Gastroesophageal sphincter (tissue), 4 donors: ENCODE measurements at regions not wholly inside any gene's neighbourhood (a gene's known extent, or its start where the extent isn't known, plus 50 kb on each side); places are given as distances from the start of the nearest gene placed in this dataset.

Experiments used
- ATAC-seq: fragments of 150-250 bp; one replicate; pipeline ENCODE4 v1.9.1; 2016; ENCODE audit warnings: mild to moderate bottlenecking, moderate library complexity
- H3K27ac ChIP-seq, 4 donors: fragments of 200-600 bp; sonication (generic) in 3 of 4; 1 replicate in 3 of 4; 2 replicates in 1 of 4; pipeline ENCODE4 v1.5.1; 2016 to 2019
- H3K27me3 ChIP-seq: fragments of 200-600 bp; sonication (generic); one replicate; pipeline ENCODE4 v1.5.1; 2019
- H3K36me3 ChIP-seq, 2 donors: fragments of 200-600 bp; sonication (generic); one replicate each; pipeline ENCODE4 v1.5.1; 2019; ENCODE audit warnings: control low read depth in 1 of 2
- H3K4me1 ChIP-seq, 3 donors: fragments of 200-600 bp; sonication (generic); 1 replicate in 2 of 3; 2 replicates in 1 of 3; pipeline ENCODE4 v1.5.1; 2016 to 2019; ENCODE audit warnings: control low read depth in 2 of 3
- H3K4me3 ChIP-seq, 2 donors: fragments of 200-600 bp; sonication (generic); one replicate each; pipeline ENCODE4 v1.5.1; 2019; ENCODE audit warnings: mild to moderate bottlenecking in 1 of 2, moderate library complexity in 1 of 2
- H3K9me3 ChIP-seq, 3 donors: fragments of 200-600 bp; sonication (generic); one replicate each; pipeline ENCODE4 v1.5.1; 2017 to 2019; ENCODE audit warnings: control low read depth in 2 of 3
- EP300 ChIP-seq: sonication (generic); formaldehyde crosslinking; IDR thresholded peaks from one replicate; pipeline ENCODE4 v1.6.1; 2017; ENCODE audit warnings: antibody characterized with exemption, mild to moderate bottlenecking
- POLR2A ChIP-seq, 2 donors: fragments of 450-650 bp; IDR thresholded peaks; one replicate each; pipeline ENCODE4 v1.6.1; 2017; ENCODE audit warnings: antibody characterized with exemption in 2 of 2, mild to moderate bottlenecking in 2 of 2, moderate library complexity in 1 of 2
- POLR2AphosphoS5 ChIP-seq: sonication (generic); formaldehyde crosslinking; IDR thresholded peaks from one replicate; pipeline ENCODE4 v1.6.1; 2017; ENCODE audit warnings: antibody characterized with exemption
- WGBS, 2 donors: methylation state at CpG; one replicate each; pipeline ENCODE4 v1.1.5; 2018; ENCODE audit warnings: low coverage in 1 of 2; 5-methylcytosine and 5-hydroxymethylcytosine counted together
- TF ChIP-seq, protein P1 (sequence below), 4 experiments: fragments of 200-600 bp in 2 of 4; fragments of 450-650 bp in 2 of 4; sonication (generic) in 1 of 4; IDR thresholded peaks; one replicate each; pipeline ENCODE4 v1.5.1; 2017 to 2019; ENCODE audit warnings: antibody characterized with exemption in 4 of 4, mild to moderate bottlenecking in 2 of 4, moderate library complexity in 2 of 4

DNA sequence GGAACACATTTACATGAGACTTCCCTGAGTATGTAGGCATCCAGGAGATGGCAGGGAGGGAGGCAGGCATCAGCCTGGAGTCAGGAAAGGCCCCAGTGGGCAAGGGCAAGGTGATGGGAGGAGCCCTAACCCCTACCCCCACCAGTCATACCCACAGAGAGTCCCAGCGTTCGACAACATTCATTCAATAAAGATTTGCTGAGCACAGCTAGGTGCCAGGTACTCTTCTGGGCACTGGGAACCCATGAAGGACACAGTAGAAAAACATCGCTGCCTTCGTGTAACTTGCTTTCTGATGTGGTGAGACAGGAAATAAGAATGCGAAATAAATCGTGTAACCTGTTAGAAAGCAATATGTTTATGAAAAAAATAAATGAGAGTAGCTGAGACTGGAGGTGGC is 77.3 kb upstream of the GADD45A start:
- no peak overlapping the region for H3K27ac ChIP-seq
- H3K27me3 ChIP-seq, result no peaks in the 10 kb centered on the region
- H3K4me3 ChIP-seq, result no peak overlapping the region
- 90 to 99% methylated on average over 6 of the region's 6 CpGs for WGBS, 2 donors
- TF ChIP-seq POLR2A (IDR thresholded peaks at IDR 0.05) (no peak), POLR2AphosphoS5 (no peak), EP300 (no peak)
- TF ChIP-seq, protein P1, sequence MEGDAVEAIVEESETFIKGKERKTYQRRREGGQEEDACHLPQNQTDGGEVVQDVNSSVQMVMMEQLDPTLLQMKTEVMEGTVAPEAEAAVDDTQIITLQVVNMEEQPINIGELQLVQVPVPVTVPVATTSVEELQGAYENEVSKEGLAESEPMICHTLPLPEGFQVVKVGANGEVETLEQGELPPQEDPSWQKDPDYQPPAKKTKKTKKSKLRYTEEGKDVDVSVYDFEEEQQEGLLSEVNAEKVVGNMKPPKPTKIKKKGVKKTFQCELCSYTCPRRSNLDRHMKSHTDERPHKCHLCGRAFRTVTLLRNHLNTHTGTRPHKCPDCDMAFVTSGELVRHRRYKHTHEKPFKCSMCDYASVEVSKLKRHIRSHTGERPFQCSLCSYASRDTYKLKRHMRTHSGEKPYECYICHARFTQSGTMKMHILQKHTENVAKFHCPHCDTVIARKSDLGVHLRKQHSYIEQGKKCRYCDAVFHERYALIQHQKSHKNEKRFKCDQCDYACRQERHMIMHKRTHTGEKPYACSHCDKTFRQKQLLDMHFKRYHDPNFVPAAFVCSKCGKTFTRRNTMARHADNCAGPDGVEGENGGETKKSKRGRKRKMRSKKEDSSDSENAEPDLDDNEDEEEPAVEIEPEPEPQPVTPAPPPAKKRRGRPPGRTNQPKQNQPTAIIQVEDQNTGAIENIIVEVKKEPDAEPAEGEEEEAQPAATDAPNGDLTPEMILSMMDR (IDR thresholded peaks at IDR 0.05), result no peak
- peaks cover 0 to 3% (median 0%) of the 10 kb centered on the region in 3 donors for H3K4me1 ChIP-seq
- ATAC-seq, result no peak
- H3K36me3 ChIP-seq, result no peaks in the 10 kb centered on the region
- H3K9me3 ChIP-seq, result no peaks in the 10 kb centered on the region

DNA sequence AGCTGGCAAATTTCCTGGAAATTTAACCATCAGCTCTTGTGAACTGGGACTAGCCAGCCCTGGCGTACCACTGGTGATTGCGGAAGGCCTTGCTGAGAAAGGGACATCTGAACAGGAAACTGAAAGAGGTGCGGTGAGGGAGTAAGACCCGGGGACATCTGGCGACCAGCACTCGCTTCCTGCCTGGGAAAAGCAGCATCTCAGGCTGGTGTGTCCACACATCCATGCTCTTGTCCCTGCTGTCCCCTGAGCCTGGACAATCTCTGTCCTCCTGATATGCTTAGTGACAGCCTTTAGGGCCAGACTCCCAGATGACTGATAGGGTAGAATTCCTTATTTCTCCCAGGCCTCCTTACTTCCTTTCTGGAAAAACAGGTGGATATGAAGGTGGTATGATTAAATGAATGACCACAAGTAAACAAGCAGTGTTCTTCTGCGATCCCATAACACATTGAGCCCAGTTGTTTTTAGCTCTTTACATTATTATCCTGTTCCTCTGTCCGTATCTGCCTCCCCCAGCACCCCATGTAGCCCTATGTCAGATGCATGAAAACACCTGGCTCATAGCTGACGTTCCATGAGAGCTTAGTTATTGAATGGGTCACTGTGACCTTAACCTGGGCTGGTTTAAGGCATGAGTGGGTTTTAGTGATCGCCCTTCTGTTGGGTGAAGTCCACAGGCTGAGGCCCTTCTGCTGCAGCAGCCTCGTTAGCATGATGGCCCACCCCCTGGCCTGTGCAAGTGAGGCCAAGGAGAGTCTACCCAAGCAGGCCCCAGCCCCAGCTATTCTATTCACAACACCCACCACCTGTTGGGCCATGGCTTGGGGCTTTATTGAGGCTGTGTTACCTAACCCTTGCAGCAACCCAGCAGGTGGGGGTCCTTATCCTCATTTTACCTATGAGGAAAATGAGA is 76.1 kb upstream of the GADD45A start:
- WGBS, 2 donors, result 91 to 96% methylated on average over 7 to 11 of the region's 11 CpGs
- TF ChIP-seq EP300 (no peak), POLR2A (IDR thresholded peaks at IDR 0.05) (no peak), POLR2AphosphoS5 (no peak)
- TF ChIP-seq, protein P1 (IDR thresholded peaks at IDR 0.05), result no peak
- Histone ChIP-seq H3K36me3 (no peaks in the 10 kb centered on the region), H3K4me3 (no peak overlapping the region), H3K4me1 (peaks cover 0 to 11% (median 0%) of the 10 kb centered on the region in 3 donors), H3K27me3 (no peaks in the 10 kb centered on the region), H3K27ac (no peak overlapping the region), H3K9me3 (no peaks in the 10 kb centered on the region)
- ATAC-seq, result no peak

DNA sequence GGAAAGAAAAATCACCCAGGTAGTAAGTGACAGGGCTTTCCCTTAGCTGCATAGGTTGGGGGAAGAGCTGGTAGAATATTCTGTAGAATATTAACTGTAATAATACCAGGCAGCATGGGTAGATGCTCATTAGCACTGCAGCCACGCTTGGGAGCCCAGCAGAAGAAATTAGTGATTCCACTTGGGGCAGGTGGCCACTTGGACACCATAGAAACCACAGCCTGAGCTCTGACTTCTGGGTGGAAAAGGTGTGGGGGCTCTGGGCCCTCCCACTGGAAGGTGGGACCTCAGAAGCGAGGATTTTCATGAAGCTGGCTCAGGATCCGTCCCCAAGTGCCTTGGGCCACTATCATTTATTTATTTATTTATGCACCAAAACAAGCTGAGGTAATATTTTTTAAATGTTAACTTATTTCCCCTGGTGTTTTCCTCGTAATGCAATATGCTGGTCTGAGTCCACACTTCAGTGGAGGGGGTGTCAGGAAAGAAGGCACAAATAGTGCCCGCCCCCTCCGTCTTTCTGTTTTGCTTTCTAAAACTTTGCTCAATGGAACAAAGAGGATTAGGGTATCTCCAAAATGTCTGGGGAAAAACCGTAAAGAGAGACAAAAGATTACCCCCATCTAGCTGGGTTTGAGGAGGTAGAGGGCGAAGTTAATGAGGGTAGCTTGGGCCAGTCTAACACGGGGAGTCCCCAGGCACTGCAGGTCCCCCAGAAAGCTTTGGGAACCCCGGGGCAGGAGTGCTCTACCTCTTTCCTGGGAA is 75.2 kb upstream of the GADD45A start:
- no peak for ATAC-seq
- Histone ChIP-seq H3K27me3 (no peaks in the 10 kb centered on the region), H3K27ac (no peak overlapping the region), H3K36me3 (no peaks in the 10 kb centered on the region), H3K9me3 (no peaks in the 10 kb centered on the region), H3K4me3 (no peak overlapping the region), H3K4me1 (peaks cover 0 to 11% (median 0%) of the 10 kb centered on the region in 3 donors)
- TF ChIP-seq EP300 (no peak), POLR2A (IDR thresholded peaks at IDR 0.05) (no peak), POLR2AphosphoS5 (no peak)
- TF ChIP-seq, protein P1 (IDR thresholded peaks at IDR 0.05), result no peak
- 100% methylated on average over 1 to 6 of the region's 10 CpGs for WGBS, 2 donors

DNA sequence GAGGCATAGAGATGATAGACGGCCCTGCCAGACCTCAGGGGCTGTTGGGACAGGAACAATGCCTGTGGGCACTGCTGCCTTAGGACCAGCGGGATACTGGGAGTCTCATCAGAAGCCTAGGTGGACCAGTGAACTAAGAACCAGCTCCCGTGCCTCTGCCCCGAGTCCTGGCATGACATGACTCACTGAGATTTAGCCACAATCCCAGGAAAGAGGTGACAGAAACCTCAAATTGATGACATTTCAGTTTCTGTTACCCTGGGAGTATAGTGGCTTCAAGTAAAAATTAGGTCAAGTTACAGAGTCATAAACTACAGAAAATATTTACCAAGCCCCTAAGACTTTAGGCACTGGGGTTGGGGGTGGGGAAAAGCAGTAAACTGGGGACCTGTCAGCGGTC is 74.6 kb upstream of the GADD45A start:
- TF ChIP-seq, protein P1 (IDR thresholded peaks at IDR 0.05), result no peak
- TF ChIP-seq POLR2A (IDR thresholded peaks at IDR 0.05) (no peak), POLR2AphosphoS5 (no peak), EP300 (no peak)
- H3K27ac ChIP-seq, result no peak overlapping the region
- H3K36me3 ChIP-seq, result no peaks in the 10 kb centered on the region
- H3K4me1 ChIP-seq, result peaks cover 0 to 11% (median 0%) of the 10 kb centered on the region in 3 donors
- no peak overlapping the region for H3K4me3 ChIP-seq
- no peaks in the 10 kb centered on the region for H3K9me3 ChIP-seq
- H3K27me3 ChIP-seq, result no peaks in the 10 kb centered on the region
- WGBS, 2 donors, result 91% methylated on average over 4 of the region's 5 CpGs; no CpG with 5 or more reads in 1 of the 2 donors
- no peak for ATAC-seq
